ENCODE measurements at regions not wholly inside any gene's neighbourhood (a gene's known extent, or its start where the extent isn't known, plus 50 kb on each side); places are given as distances from the start of the nearest gene placed in this dataset.

DNA sequence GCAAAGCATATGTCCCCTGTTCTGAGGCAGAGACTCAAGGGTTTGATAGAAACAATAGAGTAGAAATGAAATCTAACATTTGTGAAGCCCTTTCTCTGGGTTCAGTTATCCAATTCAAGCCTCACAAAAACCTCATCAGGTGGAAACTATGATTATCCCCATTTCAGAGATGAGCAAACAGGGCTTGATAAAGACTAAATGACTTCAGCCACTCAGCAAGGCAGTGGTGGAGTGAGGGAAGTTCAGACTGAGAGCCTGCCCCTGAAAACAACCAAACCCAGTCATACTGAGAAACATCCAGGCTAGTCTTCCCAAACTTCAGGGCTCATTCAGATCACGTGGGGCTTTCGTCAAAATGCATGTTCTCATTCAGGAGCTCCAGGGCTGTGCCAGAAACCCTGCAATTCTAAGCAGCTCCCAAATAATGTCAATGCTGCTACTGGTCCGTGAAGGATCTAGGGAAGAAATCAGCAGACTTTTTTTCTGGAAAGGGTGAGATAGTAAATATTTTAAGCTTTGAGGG lies 109.6 kb upstream of the KIT start:
- H4K20me1 ChIP-seq (ENCODE audit: insufficient read depth, low read length), result no peaks in the 10 kb centered on the region
- peaks cover 0 to 6% of the 10 kb centered on the region in 2 experiments; a peak in 1 of 5 replicates for H3K27me3 ChIP-seq (ENCODE audit: control insufficient read depth in 1 of 2, insufficient read depth in 2 of 2, low read length in 2 of 2)
- in situ Hi-C loops (cut with HindIII; ENCODE audit: extremely low pct_ligation_motif_present, low pct_unique_long_range_greater_than_20kb), result no loop called here
- no TSS peak for BruUV-seq (replicated peaks)
- no peak overlapping the region for H3K4me2 ChIP-seq (ENCODE audit: low read depth, low read length)
- CTCF ChIA-PET (ENCODE audit: low intra/inter-chr PET ratio, low total read pairs), result no interaction called here
- POLR2A ChIA-PET, result no interaction called here
- no peak overlapping the region for H2AFZ ChIP-seq (ENCODE audit: low read length)
- no peaks in the 10 kb centered on the region for H3K9me3 ChIP-seq (ENCODE audit: low read length)
- ATAC-seq (no peak), FAIRE-seq (no peak), DNase-seq (ENCODE audit: low spot score) (no peak)
- no peak overlapping the region for H3K27ac ChIP-seq (ENCODE audit: extremely low read length, insufficient read depth, low read length)
- TF ChIP-seq ZNF766 (CRISPR knock-in tag; IDR thresholded peaks at IDR 0.05; ENCODE audit: borderline replicate concordance) (no peak), NFKBIZ (CRISPR knock-in tag; IDR thresholded peaks at IDR 0.05) (no peak), SRSF1 (optimal IDR thresholded peaks at IDR 0.05; ENCODE audit: low read depth, low read length) (no peak), ZFY (CRISPR knock-in tag; IDR thresholded peaks at IDR 0.05) (no peak), TSC22D2 (CRISPR knock-in tag; IDR thresholded peaks at IDR 0.05; ENCODE audit: borderline replicate concordance) (no peak), ZNF660 (CRISPR knock-in tag; IDR thresholded peaks at IDR 0.05; ENCODE audit: borderline replicate concordance, low read depth) (no peak), ZNF780A (CRISPR knock-in tag; IDR thresholded peaks at IDR 0.05) (no peak), WIZ (CRISPR knock-in tag; IDR thresholded peaks at IDR 0.05) (no peak), ZBTB14 (CRISPR knock-in tag; IDR thresholded peaks at IDR 0.05) (no peak), TOE1 (CRISPR knock-in tag; IDR thresholded peaks at IDR 0.05) (no peak), U2AF1 (optimal IDR thresholded peaks at IDR 0.05; ENCODE audit: low read depth, low read length) (no peak), ZNF670 (CRISPR knock-in tag; IDR thresholded peaks at IDR 0.05; ENCODE audit: borderline replicate concordance) (no peak), ZNF619 (CRISPR knock-in tag; IDR thresholded peaks at IDR 0.05) (no peak), ZBTB34 (CRISPR knock-in tag; IDR thresholded peaks at IDR 0.05) (no peak)
- TF ChIP-seq, protein P1, sequence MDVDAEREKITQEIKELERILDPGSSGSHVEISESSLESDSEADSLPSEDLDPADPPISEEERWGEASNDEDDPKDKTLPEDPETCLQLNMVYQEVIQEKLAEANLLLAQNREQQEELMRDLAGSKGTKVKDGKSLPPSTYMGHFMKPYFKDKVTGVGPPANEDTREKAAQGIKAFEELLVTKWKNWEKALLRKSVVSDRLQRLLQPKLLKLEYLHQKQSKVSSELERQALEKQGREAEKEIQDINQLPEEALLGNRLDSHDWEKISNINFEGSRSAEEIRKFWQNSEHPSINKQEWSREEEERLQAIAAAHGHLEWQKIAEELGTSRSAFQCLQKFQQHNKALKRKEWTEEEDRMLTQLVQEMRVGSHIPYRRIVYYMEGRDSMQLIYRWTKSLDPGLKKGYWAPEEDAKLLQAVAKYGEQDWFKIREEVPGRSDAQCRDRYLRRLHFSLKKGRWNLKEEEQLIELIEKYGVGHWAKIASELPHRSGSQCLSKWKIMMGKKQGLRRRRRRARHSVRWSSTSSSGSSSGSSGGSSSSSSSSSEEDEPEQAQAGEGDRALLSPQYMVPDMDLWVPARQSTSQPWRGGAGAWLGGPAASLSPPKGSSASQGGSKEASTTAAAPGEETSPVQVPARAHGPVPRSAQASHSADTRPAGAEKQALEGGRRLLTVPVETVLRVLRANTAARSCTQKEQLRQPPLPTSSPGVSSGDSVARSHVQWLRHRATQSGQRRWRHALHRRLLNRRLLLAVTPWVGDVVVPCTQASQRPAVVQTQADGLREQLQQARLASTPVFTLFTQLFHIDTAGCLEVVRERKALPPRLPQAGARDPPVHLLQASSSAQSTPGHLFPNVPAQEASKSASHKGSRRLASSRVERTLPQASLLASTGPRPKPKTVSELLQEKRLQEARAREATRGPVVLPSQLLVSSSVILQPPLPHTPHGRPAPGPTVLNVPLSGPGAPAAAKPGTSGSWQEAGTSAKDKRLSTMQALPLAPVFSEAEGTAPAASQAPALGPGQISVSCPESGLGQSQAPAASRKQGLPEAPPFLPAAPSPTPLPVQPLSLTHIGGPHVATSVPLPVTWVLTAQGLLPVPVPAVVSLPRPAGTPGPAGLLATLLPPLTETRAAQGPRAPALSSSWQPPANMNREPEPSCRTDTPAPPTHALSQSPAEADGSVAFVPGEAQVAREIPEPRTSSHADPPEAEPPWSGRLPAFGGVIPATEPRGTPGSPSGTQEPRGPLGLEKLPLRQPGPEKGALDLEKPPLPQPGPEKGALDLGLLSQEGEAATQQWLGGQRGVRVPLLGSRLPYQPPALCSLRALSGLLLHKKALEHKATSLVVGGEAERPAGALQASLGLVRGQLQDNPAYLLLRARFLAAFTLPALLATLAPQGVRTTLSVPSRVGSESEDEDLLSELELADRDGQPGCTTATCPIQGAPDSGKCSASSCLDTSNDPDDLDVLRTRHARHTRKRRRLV (CRISPR knock-in tag; IDR thresholded peaks at IDR 0.05), result no peak
- intact Hi-C loops (cut with micrococcal nuclease; ENCODE audit: unreplicated experiment), result no loop called here
- peaks cover 11% of the 10 kb centered on the region for H3K4me1 ChIP-seq (ENCODE audit: insufficient read depth, low read length)
- no peak overlapping the region for H3K9ac ChIP-seq (ENCODE audit: insufficient read depth, low read depth, low read length)
- H3K4me3 ChIP-seq (replicated peaks in 1 of 3; ENCODE audit: insufficient read depth in 1 of 3, low read depth in 2 of 3, low read length in 3 of 3), result no peak overlapping the region
- H3K36me3 ChIP-seq (replicated peaks in 1 of 2; ENCODE audit: control insufficient read depth in 1 of 2, insufficient read depth in 2 of 2, low read length in 2 of 2), result no peaks in the 10 kb centered on the region
- WGBS (ENCODE audit: low lambda C conversion rate), result 49% methylated on average over 3 of the region's 3 CpGs
- H3K79me2 ChIP-seq (ENCODE audit: insufficient read depth, low read length), result no peaks in the 10 kb centered on the region
